Transverse colon (tissue), 4 donors: ENCODE measurements at regions not wholly inside any gene's neighbourhood (a gene's known extent, or its start where the extent isn't known, plus 50 kb on each side); places are given as distances from the start of the nearest gene placed in this dataset.

ENCODE experiments used
- DNase-seq: peaks from one replicate; pipeline ENCODE4 v3.0.0-alpha.2; 2019
- H3K27ac ChIP-seq, 4 donors: fragments of 200-600 bp; sonication (generic); 2 replicates each; pipeline ENCODE4 v1.5.1; 2016 to 2018; ENCODE audit warnings: inconsistent platforms in 4 of 4
- H3K27me3 ChIP-seq: fragments of 200-600 bp; sonication (generic); 2 replicates; pipeline ENCODE4 v1.5.1; 2017; ENCODE audit warnings: inconsistent platforms
- H3K36me3 ChIP-seq, 4 donors: fragments of 200-600 bp; sonication (generic); 2 replicates each; pipeline ENCODE4 v1.5.1; 2017 to 2019; ENCODE audit warnings: inconsistent platforms in 4 of 4
- H3K4me1 ChIP-seq, 4 donors: fragments of 200-600 bp; sonication (generic); 2 replicates each; pipeline ENCODE4 v1.5.1; 2017 to 2020; ENCODE audit warnings: inconsistent platforms in 4 of 4
- H3K4me3 ChIP-seq, 4 donors: fragments of 200-600 bp; sonication (generic); 1 replicate in 1 of 4; 2 replicates in 3 of 4; pipeline versions ENCODE4 v1.5.1 to v1.6.1; 2017 to 2019; ENCODE audit warnings: inconsistent platforms in 4 of 4
- H3K9me3 ChIP-seq, 2 donors: fragments of 200-600 bp; sonication (generic); 2 replicates each; pipeline ENCODE4 v1.5.1; 2017 to 2019; ENCODE audit warnings: inconsistent platforms in 2 of 2
- CTCF ChIP-seq, 5 experiments: fragments of 200-600 bp in 3 of 5; fragments of 450-650 bp in 2 of 5; sonication (generic) in 3 of 5; IDR thresholded peaks; 1 replicate in 2 of 5; 2 replicates in 3 of 5; pipeline ENCODE4 v1.5.1; 2016 to 2017; ENCODE audit warnings: antibody characterized with exemption in 5 of 5, inconsistent platforms in 3 of 5, mild to moderate bottlenecking in 2 of 5, moderate library complexity in 1 of 5
- EP300 ChIP-seq: sonication (generic); formaldehyde crosslinking; IDR thresholded peaks from one replicate; pipeline ENCODE4 v1.6.1; 2017; ENCODE audit warnings: antibody characterized with exemption, low read depth
- POLR2A ChIP-seq: fragments of 450-650 bp; IDR thresholded peaks from one replicate; pipeline ENCODE4 v1.6.1; 2016; ENCODE audit warnings: antibody characterized with exemption, mild to moderate bottlenecking, moderate library complexity
- POLR2AphosphoS5 ChIP-seq, 3 donors: sonication (generic); formaldehyde crosslinking; IDR thresholded peaks; one replicate each; pipeline ENCODE4 v1.6.1; 2016; ENCODE audit warnings: antibody characterized with exemption in 3 of 3
- WGBS, 2 donors: methylation state at CpG; one replicate each; pipeline ENCODE4 v1.1.5; 2018; ENCODE audit warnings: low coverage in 1 of 2; 5-methylcytosine and 5-hydroxymethylcytosine counted together
- in situ Hi-C, 4 donors: fragments of 200-750 bp; cut with MboI; loops; one replicate each; pipeline versions ENCODE4 v1.15.0 to v1.15.1; 2017; ENCODE audit warnings: low sequenced_read_pairs in 3 of 4, low pct_ligation_motif_present in 1 of 4, low pct_unique_long_range_greater_than_20kb in 1 of 4
- intact Hi-C: fragments of 100-400 bp; cut with DNase I; formaldehyde crosslinking; loops from one replicate; pipeline ENCODE4 v1.15.1; 2023; ENCODE audit warnings: low total_unique reads

- WGBS, 2 donors = 78 to 83% methylated on average over 3 of the region's 3 CpGs
- no peaks in the 10 kb centered on the region for H3K36me3 ChIP-seq
- intact Hi-C loops (no loop called here), in situ Hi-C loops (no loop called here)
- TF ChIP-seq POLR2AphosphoS5 (IDR thresholded peaks at IDR 0.05) (no peak), EP300 (no peak), CTCF (IDR thresholded peaks at IDR 0.05) (no peak), POLR2A (no peak)
- H3K9me3 ChIP-seq = no peaks in the 10 kb centered on the region
- H3K4me3 ChIP-seq = no peak overlapping the region
- no peaks in the 10 kb centered on the region for H3K27me3 ChIP-seq
- DNase-seq = no peak
- no peak overlapping the region for H3K27ac ChIP-seq
- H3K4me1 ChIP-seq = no peaks in the 10 kb centered on the region
Measured at GRCh38 chr13:81025091-81025490, 684.2 kb upstream of the SPRY2 start.

- no peaks in the 10 kb centered on the region for H3K36me3 ChIP-seq
- in situ Hi-C loops (loop anchor here in 1 of 4 donors (25.0 kb wide), 1 partner anchor 1359 kb away; no protein-coding TSS in a partner anchor), intact Hi-C loops (no loop called here)
- H3K4me1 ChIP-seq = no peaks in the 10 kb centered on the region
- H3K27ac ChIP-seq = no peak overlapping the region
- no peaks in the 10 kb centered on the region for H3K9me3 ChIP-seq
- no peak for DNase-seq
- TF ChIP-seq EP300 (no peak), POLR2A (no peak), POLR2AphosphoS5 (IDR thresholded peaks at IDR 0.05) (no peak), CTCF (IDR thresholded peaks at IDR 0.05) (no peak)
- WGBS, 2 donors = 71% methylated on average over 5 of the region's 5 CpGs; no CpG with 5 or more reads in 1 of the 2 donors
- no peak overlapping the region for H3K4me3 ChIP-seq
- no peaks in the 10 kb centered on the region for H3K27me3 ChIP-seq
Measured at GRCh38 chr13:81021284-81021840, 680.4 kb upstream of the SPRY2 start.

- intact Hi-C loops = no loop called here
- Histone ChIP-seq H3K4me3 (no peak overlapping the region), H3K36me3 (no peaks in the 10 kb centered on the region), H3K27me3 (no peaks in the 10 kb centered on the region), H3K27ac (no peak overlapping the region), H3K4me1 (no peaks in the 10 kb centered on the region), H3K9me3 (no peaks in the 10 kb centered on the region)
- in situ Hi-C loops = loop anchor here in 1 of 4 donors (25.0 kb wide), 1 partner anchor 1358 kb away; no protein-coding TSS in a partner anchor
- no peak for DNase-seq
- WGBS, 2 donors = 78 to 93% methylated on average over 2 of the region's 2 CpGs
- TF ChIP-seq POLR2A (no peak), EP300 (no peak), POLR2AphosphoS5 (IDR thresholded peaks at IDR 0.05) (no peak), CTCF (IDR thresholded peaks at IDR 0.05) (no peak)
Measured at GRCh38 chr13:81020010-81020409, 679.1 kb upstream of the SPRY2 start.

GRCh38 chr13:81018936-81019335, 678.0 kb upstream of the SPRY2 start:
- H3K4me1 ChIP-seq = no peaks in the 10 kb centered on the region
- no peak overlapping the region for H3K4me3 ChIP-seq
- no peak overlapping the region for H3K27ac ChIP-seq
- no peaks in the 10 kb centered on the region for H3K27me3 ChIP-seq
- in situ Hi-C loops = loop anchor here in 1 of 4 donors (25.0 kb wide), 1 partner anchor 1357 kb away; no protein-coding TSS in a partner anchor
- no peaks in the 10 kb centered on the region for H3K36me3 ChIP-seq
- DNase-seq = no peak
- 65 to 66% methylated on average over 3 of the region's 3 CpGs for WGBS, 2 donors
- H3K9me3 ChIP-seq = no peaks in the 10 kb centered on the region
- TF ChIP-seq CTCF (IDR thresholded peaks at IDR 0.05) (no peak), POLR2AphosphoS5 (IDR thresholded peaks at IDR 0.05) (no peak), EP300 (no peak)
- intact Hi-C loops = no loop called here
